A673 (cell line): ENCODE measurements at regions not wholly inside any gene's neighbourhood (a gene's known extent, or its start where the extent isn't known, plus 50 kb on each side); places are given as distances from the start of the nearest gene placed in this dataset.

Experiments
- BruUV-seq: library from RNA; stranded (reverse); fragments of 400-500 nt; replicated peaks from 2 replicates; lab custom pipeline; 2021; lab: Mats Ljungman, UMichigan
- CTCF ChIA-PET: fragments of 300-600 bp; sonication (Branson Sonifier 250); formaldehyde crosslinking; loops from one replicate; lab custom pipeline; 2022; ENCODE audit warnings: antibody characterized with exemption; lab: Charles Lee
- POLR2A ChIA-PET: fragments of 300-600 bp; sonication (Branson Sonifier 250); formaldehyde crosslinking; loops from one replicate; lab custom pipeline; 2022; ENCODE audit warnings: antibody characterized with exemption; ENCODE audit not compliant: low non-redundant PET; lab: Charles Lee
- DNase-seq: peaks from one replicate; pipeline ENCODE4 v3.0.0-alpha.2; 2015; ENCODE audit warnings: low spot score
- H3K27ac ChIP-seq: fragments of 200-600 bp; sonication (generic); 2 replicates; pipeline ENCODE4 v1.5.1; 2016; ENCODE audit warnings: mixed run types, low read depth, mild to moderate bottlenecking, mixed read lengths, antibody characterized with exemption, low read length; ENCODE audit not compliant: poor library complexity, severe bottlenecking
- H3K27me3 ChIP-seq: fragments of 200-600 bp; sonication (generic); replicated peaks from 2 replicates; pipeline ENCODE4 v1.6.1; 2017; ENCODE audit warnings: mixed run types, low read depth, mild to moderate bottlenecking, mixed read lengths, antibody characterized with exemption, low read length; ENCODE audit not compliant: insufficient read depth, poor library complexity
- H3K36me3 ChIP-seq: fragments of 200-600 bp; sonication (generic); 2 replicates; pipeline ENCODE4 v1.6.1; 2016; ENCODE audit warnings: mixed run types, mild to moderate bottlenecking, mixed read lengths, antibody characterized with exemption, low read length; ENCODE audit not compliant: insufficient read depth, poor library complexity, severe bottlenecking
- H3K4me1 ChIP-seq: fragments of 200-600 bp; sonication (generic); 2 replicates; pipeline ENCODE4 v1.6.1; 2017; ENCODE audit warnings: mixed run types, mild to moderate bottlenecking, mixed read lengths, antibody characterized with exemption, low read length; ENCODE audit not compliant: insufficient read depth, poor library complexity, severe bottlenecking
- H3K4me3 ChIP-seq: fragments of 200-600 bp; sonication (generic); 2 replicates; pipeline ENCODE4 v1.5.1; 2016; ENCODE audit warnings: low read depth, mixed run types, mild to moderate bottlenecking, mixed read lengths, low read length; ENCODE audit not compliant: poor library complexity, severe bottlenecking
- H3K9me3 ChIP-seq: fragments of 200-600 bp; sonication (generic); 2 replicates; pipeline ENCODE4 v1.6.1; 2016; ENCODE audit warnings: mixed run types, low read depth, mild to moderate bottlenecking, mixed read lengths, antibody characterized with exemption, low read length; ENCODE audit not compliant: poor library complexity, severe bottlenecking
- EZH2 ChIP-seq: fragments of 200-600 bp; sonication (generic); IDR thresholded peaks from 2 replicates; pipeline ENCODE4 v1.6.1; 2017; ENCODE audit warnings: borderline replicate concordance, low read depth, mild to moderate bottlenecking, mixed read lengths, antibody characterized with exemption, low read length; ENCODE audit not compliant: poor library complexity, severe bottlenecking
- intact Hi-C: fragments of 100-400 bp; cut with micrococcal nuclease; formaldehyde crosslinking; loops from one replicate; pipeline ENCODE4 v1.10.0; 2022; ENCODE audit not compliant: unreplicated experiment
- TF ChIP-seq, protein P1 (sequence below): fragments of 300-800, 200-600 bp; sonication (generic); conservative IDR thresholded peaks from 2 replicates; pipeline ENCODE4 v1.5.1; 2017; ENCODE audit warnings: low read depth, mild to moderate bottlenecking, antibody characterized with exemption, low read length, moderate library complexity, mixed read lengths

GRCh38 chr4:64829749-64830148, 420.5 kb upstream of the TECRL start:
- Histone ChIP-seq H3K27me3 (no peaks in the 10 kb centered on the region), H3K27ac (no peak overlapping the region), H3K9me3 (no peaks in the 10 kb centered on the region), H3K4me1 (no peaks in the 10 kb centered on the region), H3K4me3 (no peak overlapping the region), H3K36me3 (no peaks in the 10 kb centered on the region)
- CTCF ChIA-PET = no interaction called here
- DNase-seq = no peak
- BruUV-seq = no TSS peak
- TF ChIP-seq EZH2 = no peak
- POLR2A ChIA-PET = no interaction called here
- intact Hi-C loops = no loop called here

GRCh38 chr4:64824591-64824990, 415.3 kb upstream of the TECRL start:
- Histone ChIP-seq H3K27me3 (no peaks in the 10 kb centered on the region), H3K36me3 (no peaks in the 10 kb centered on the region), H3K4me3 (no peak overlapping the region), H3K4me1 (no peaks in the 10 kb centered on the region), H3K27ac (no peak overlapping the region), H3K9me3 (no peaks in the 10 kb centered on the region)
- intact Hi-C loops = no loop called here
- ChIA-PET CTCF (no interaction called here), POLR2A (no interaction called here)
- TF ChIP-seq, protein P1, sequence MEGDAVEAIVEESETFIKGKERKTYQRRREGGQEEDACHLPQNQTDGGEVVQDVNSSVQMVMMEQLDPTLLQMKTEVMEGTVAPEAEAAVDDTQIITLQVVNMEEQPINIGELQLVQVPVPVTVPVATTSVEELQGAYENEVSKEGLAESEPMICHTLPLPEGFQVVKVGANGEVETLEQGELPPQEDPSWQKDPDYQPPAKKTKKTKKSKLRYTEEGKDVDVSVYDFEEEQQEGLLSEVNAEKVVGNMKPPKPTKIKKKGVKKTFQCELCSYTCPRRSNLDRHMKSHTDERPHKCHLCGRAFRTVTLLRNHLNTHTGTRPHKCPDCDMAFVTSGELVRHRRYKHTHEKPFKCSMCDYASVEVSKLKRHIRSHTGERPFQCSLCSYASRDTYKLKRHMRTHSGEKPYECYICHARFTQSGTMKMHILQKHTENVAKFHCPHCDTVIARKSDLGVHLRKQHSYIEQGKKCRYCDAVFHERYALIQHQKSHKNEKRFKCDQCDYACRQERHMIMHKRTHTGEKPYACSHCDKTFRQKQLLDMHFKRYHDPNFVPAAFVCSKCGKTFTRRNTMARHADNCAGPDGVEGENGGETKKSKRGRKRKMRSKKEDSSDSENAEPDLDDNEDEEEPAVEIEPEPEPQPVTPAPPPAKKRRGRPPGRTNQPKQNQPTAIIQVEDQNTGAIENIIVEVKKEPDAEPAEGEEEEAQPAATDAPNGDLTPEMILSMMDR = no peak
- no peak for TF ChIP-seq EZH2
- no TSS peak for BruUV-seq
- DNase-seq = no peak

DNA sequence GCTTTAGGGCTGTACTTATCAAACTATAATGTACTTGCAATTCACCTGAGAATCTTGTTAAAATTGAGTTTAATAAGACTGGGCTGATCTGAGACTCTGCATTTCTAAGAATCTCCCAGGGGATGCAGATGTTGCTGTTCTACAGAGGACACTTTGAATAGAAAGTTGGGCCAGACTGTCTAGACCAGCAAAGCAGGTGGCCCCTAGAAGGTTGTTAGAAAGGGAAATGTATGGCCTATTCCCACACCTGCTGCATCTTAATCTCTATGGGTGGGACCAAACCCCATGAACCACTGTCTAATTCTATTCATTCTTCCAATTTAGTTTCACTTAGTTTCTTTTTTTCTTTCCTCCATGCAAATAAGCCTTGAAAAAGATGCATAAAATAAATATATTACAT, 413.2 kb upstream of the TECRL start:
- TF ChIP-seq, protein P1 = no peak
- TF ChIP-seq EZH2 = no peak
- Histone ChIP-seq H3K9me3 (no peaks in the 10 kb centered on the region), H3K36me3 (no peaks in the 10 kb centered on the region), H3K27ac (no peak overlapping the region), H3K4me1 (no peaks in the 10 kb centered on the region), H3K27me3 (no peaks in the 10 kb centered on the region), H3K4me3 (no peak overlapping the region)
- DNase-seq = no peak
- ChIA-PET POLR2A (no interaction called here), CTCF (no interaction called here)
- intact Hi-C loops = no loop called here
- no TSS peak for BruUV-seq

- no peak for DNase-seq
- no TSS peak for BruUV-seq
- Histone ChIP-seq H3K27ac (no peak overlapping the region), H3K4me3 (no peak overlapping the region), H3K27me3 (no peaks in the 10 kb centered on the region), H3K4me1 (no peaks in the 10 kb centered on the region), H3K9me3 (no peaks in the 10 kb centered on the region), H3K36me3 (no peaks in the 10 kb centered on the region)
- intact Hi-C loops = no loop called here
- TF ChIP-seq, protein P1 = no peak
- TF ChIP-seq EZH2 = no peak
- ChIA-PET CTCF (no interaction called here), POLR2A (no interaction called here)
These were observed 412.1 kb upstream of the TECRL start for GRCh38 chr4:64821219-64821976.
